Activated B cell treated with CpG ODN at 0.5 μM for 24 hours (primary cell): ENCODE measurements at regions not wholly inside any gene's neighbourhood (a gene's known extent, or its start where the extent isn't known, plus 50 kb on each side); places are given as distances from the start of the nearest gene placed in this dataset.

Experiments
- ATAC-seq: fragments of 200-7000 bp; cut with Tn5 transposase; one replicate; pipeline ENCODE4 v1.10.0; 2021; ENCODE audit warnings: low read depth, mild to moderate bottlenecking, moderate library complexity
- CTCF ChIA-PET: fragments of 350-600 bp; sonication (Branson Sonifier 250); formaldehyde crosslinking; loops from one replicate; lab custom pipeline; 2021; ENCODE audit warnings: antibody characterized with exemption; lab: Charles Lee
- POLR2A ChIA-PET: fragments of 350-600 bp; sonication (Branson Sonifier 250); formaldehyde crosslinking; loops from one replicate; lab custom pipeline; 2021; ENCODE audit warnings: antibody characterized with exemption; lab: Charles Lee
- DNase-seq: peaks from one replicate; pipeline ENCODE4 v3.0.0; 2022
- H3K27ac Mint-ChIP-seq: one replicate; pipeline ENCODE4 v1.8.0; 2020; ENCODE audit warnings: mixed read lengths
- H3K27me3 Mint-ChIP-seq: one replicate; pipeline ENCODE4 v1.8.0; 2021; ENCODE audit warnings: mixed read lengths
- H3K36me3 Mint-ChIP-seq: one replicate; pipeline ENCODE4 v1.8.0; 2021; ENCODE audit warnings: low read depth, mixed read lengths
- H3K4me1 Mint-ChIP-seq: one replicate; pipeline ENCODE4 v1.8.0; 2021; ENCODE audit warnings: mixed read lengths
- H3K4me3 Mint-ChIP-seq: one replicate; pipeline ENCODE4 v1.8.0; 2020; ENCODE audit warnings: mild to moderate bottlenecking, mixed read lengths
- H3K9me3 Mint-ChIP-seq: one replicate; pipeline ENCODE4 v1.8.0; 2020; ENCODE audit warnings: mixed read lengths
- intact Hi-C: fragments of 100-400 bp; cut with micrococcal nuclease; formaldehyde crosslinking; loops from one replicate; pipeline ENCODE4 v1.15.1; 2024
- TF ChIP-seq, protein P1 (sequence below): fragments of 200-600 bp; IDR thresholded peaks from one replicate; pipeline ENCODE4 v1.8.0; 2022; ENCODE audit warnings: antibody characterized with exemption, mild to moderate bottlenecking

DNA sequence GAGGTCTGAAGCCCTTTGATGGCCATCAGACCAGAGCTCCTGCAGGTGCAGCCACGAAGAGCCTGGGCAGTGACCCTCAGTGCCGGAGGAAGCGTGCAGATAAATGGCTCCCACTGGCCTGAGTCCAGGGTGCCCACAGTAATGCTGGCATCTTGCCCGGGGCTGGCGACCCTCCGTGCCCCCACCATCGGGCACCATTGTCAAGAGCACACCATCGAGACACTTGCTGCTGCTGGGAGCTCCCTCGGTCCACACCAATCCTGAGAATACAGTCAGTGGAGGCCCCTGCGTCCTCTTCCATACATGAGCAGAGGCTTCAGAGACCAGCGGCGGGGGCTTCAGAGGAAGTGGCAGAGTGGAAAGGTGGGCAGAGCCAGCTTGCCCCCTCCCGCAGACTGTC is 1448.3 kb downstream of the BRD1 start:
- no peaks in the 10 kb centered on the region for H3K4me1 Mint-ChIP-seq
- CTCF ChIA-PET = no interaction called here

DNA sequence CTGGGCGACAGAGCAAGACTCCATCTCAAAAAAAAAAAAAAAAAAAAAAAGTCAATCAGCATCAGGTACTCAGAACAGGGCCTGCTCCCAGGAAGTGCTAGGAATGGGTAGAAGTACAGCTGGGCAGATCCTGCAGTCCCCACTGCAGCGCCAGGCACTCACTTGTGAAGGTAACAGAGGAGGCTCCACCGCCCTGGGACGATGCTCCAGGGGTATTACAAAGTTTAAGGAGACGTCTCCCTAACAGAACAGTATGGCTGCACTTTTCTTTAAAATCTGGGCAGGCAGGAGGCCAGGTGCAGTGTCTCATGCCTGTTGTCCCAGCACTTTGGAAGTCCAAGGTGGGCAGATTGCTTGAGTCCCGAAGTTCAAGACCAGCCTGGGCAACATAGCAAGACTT is 1449.0 kb downstream of the BRD1 start:
- POLR2A ChIA-PET = no interaction called here
- CTCF ChIA-PET = no interaction called here
- no peak overlapping the region for H3K4me3 Mint-ChIP-seq
- H3K27me3 Mint-ChIP-seq = peaks cover 17% of the 10 kb centered on the region
- no peaks in the 10 kb centered on the region for H3K36me3 Mint-ChIP-seq
- DNase-seq (no peak), ATAC-seq (no peak)
- H3K27ac Mint-ChIP-seq = no peak overlapping the region
- TF ChIP-seq, protein P1, sequence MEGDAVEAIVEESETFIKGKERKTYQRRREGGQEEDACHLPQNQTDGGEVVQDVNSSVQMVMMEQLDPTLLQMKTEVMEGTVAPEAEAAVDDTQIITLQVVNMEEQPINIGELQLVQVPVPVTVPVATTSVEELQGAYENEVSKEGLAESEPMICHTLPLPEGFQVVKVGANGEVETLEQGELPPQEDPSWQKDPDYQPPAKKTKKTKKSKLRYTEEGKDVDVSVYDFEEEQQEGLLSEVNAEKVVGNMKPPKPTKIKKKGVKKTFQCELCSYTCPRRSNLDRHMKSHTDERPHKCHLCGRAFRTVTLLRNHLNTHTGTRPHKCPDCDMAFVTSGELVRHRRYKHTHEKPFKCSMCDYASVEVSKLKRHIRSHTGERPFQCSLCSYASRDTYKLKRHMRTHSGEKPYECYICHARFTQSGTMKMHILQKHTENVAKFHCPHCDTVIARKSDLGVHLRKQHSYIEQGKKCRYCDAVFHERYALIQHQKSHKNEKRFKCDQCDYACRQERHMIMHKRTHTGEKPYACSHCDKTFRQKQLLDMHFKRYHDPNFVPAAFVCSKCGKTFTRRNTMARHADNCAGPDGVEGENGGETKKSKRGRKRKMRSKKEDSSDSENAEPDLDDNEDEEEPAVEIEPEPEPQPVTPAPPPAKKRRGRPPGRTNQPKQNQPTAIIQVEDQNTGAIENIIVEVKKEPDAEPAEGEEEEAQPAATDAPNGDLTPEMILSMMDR = no peak
- H3K9me3 Mint-ChIP-seq = no peaks in the 10 kb centered on the region
- no peaks in the 10 kb centered on the region for H3K4me1 Mint-ChIP-seq
- intact Hi-C loops = no loop called here

More for the DNA sequence above, 1448.3 kb downstream of the BRD1 start:
- ATAC-seq (no peak), DNase-seq (no peak)
- peaks cover 4% of the 10 kb centered on the region for H3K9me3 Mint-ChIP-seq
- peaks cover 14% of the 10 kb centered on the region for H3K27me3 Mint-ChIP-seq
- H3K4me3 Mint-ChIP-seq = no peak overlapping the region
- H3K27ac Mint-ChIP-seq = no peak overlapping the region
- H3K36me3 Mint-ChIP-seq = no peaks in the 10 kb centered on the region
- intact Hi-C loops = no loop called here
- TF ChIP-seq, protein P1 = no peak
- POLR2A ChIA-PET = no interaction called here

- Mint-ChIP-seq H3K4me1 (no peaks in the 10 kb centered on the region), H3K27me3 (peaks cover 17% of the 10 kb centered on the region), H3K9me3 (no peaks in the 10 kb centered on the region), H3K27ac (no peak overlapping the region), H3K4me3 (no peak overlapping the region), H3K36me3 (no peaks in the 10 kb centered on the region)
- intact Hi-C loops = no loop called here
- CTCF ChIA-PET = no interaction called here
- TF ChIP-seq, protein P1 = no peak
- POLR2A ChIA-PET = no interaction called here
- no peak for DNase-seq
- no peak for ATAC-seq
Measured at GRCh38 chr22:48376936-48377712, 1450.5 kb downstream of the BRD1 start.

GRCh38 chr22:48376428-48376827 is 1451.2 kb downstream of the BRD1 start:
- no peak for DNase-seq
- Mint-ChIP-seq H3K27ac (no peak overlapping the region), H3K4me1 (no peaks in the 10 kb centered on the region), H3K4me3 (no peak overlapping the region), H3K9me3 (no peaks in the 10 kb centered on the region), H3K36me3 (no peaks in the 10 kb centered on the region), H3K27me3 (peaks cover 17% of the 10 kb centered on the region)
- intact Hi-C loops = no loop called here
- ChIA-PET POLR2A (no interaction called here), CTCF (no interaction called here)
- ATAC-seq = no peak
- TF ChIP-seq, protein P1 = no peak

GRCh38 chr22:48373626-48374173 is 1454.0 kb downstream of the BRD1 start:
- no peak for DNase-seq
- no peak for ATAC-seq
- Mint-ChIP-seq H3K9me3 (no peaks in the 10 kb centered on the region), H3K27ac (no peak overlapping the region), H3K27me3 (peaks cover 17% of the 10 kb centered on the region), H3K4me3 (no peak overlapping the region), H3K36me3 (no peaks in the 10 kb centered on the region), H3K4me1 (no peaks in the 10 kb centered on the region)
- intact Hi-C loops = no loop called here
- TF ChIP-seq, protein P1 = no peak
- ChIA-PET CTCF (no interaction called here), POLR2A (no interaction called here)
